ENCODE measurements at regions not wholly inside any gene's neighbourhood (a gene's known extent, or its start where the extent isn't known, plus 50 kb on each side); places are given as distances from the start of the nearest gene placed in this dataset.

GRCh38 chr12:40165179-40165578 is 59.3 kb upstream of the SLC2A13 start:
- DNase-seq (no peak), ATAC-seq (ENCODE audit: low read depth) (no peak)
- intact Hi-C loops (cut with micrococcal nuclease): no loop called here
- H3K4me1 ChIP-seq (ENCODE audit: control insufficient read depth, insufficient read depth, low read length): no peaks in the 10 kb centered on the region
- POLR2A ChIA-PET (ENCODE audit: unreplicated experiment): no interaction called here
- dilution Hi-C loops (cut with HindIII; ENCODE audit: low sequenced_read_pairs, unreplicated experiment): no loop called here
- BruUV-seq (replicated peaks): no TSS peak
- no peak overlapping the region for H4K8ac ChIP-seq (ENCODE audit: low read depth in 2 of 2, low read length in 2 of 2)
- in situ Hi-C loops (cut with MboI; ENCODE audit: low sequenced_read_pairs): no loop called here
- no peak overlapping the region for H3K14ac ChIP-seq (replicated peaks; ENCODE audit: low read depth, low read length)
- no peak overlapping the region for H2BK15ac ChIP-seq (ENCODE audit: low read depth, low read length)
- no peak overlapping the region for H4K91ac ChIP-seq (ENCODE audit: insufficient read depth, low read depth, low read length)
- no peak overlapping the region for H2AK5ac ChIP-seq (ENCODE audit: low read depth, low read length)
- no peak overlapping the region for H3K4me2 ChIP-seq (ENCODE audit: low read depth, low read length)
- H3K9me3 ChIP-seq (ENCODE audit: control insufficient read depth, insufficient read depth, low read length): 0 out of 2 replicates have a peak, but pooled peaks cover 2% of the 10 kb centered on the region
- H2BK120ac ChIP-seq (ENCODE audit: low read depth, low read length): no peak overlapping the region
- no peaks in the 10 kb centered on the region for H3K36me3 ChIP-seq (ENCODE audit: control insufficient read depth, insufficient read depth, low read length)
- H3K56ac ChIP-seq (ENCODE audit: extremely low read depth, insufficient read depth, low read length): no peak overlapping the region
- H2BK5ac ChIP-seq (ENCODE audit: low read depth, low read length, poor library complexity, severe bottlenecking): no peak overlapping the region
- H2AK9ac ChIP-seq (replicated peaks; ENCODE audit: low read depth, low read length, poor library complexity): no peak overlapping the region
- TF ChIP-seq POLR2A (IDR thresholded peaks at IDR 0.05; ENCODE audit: low read depth, low read length) (no peak), MAFK (IDR thresholded peaks at IDR 0.05; ENCODE audit: low read depth, low read length) (no peak), MXI1 (IDR thresholded peaks at IDR 0.05; ENCODE audit: borderline replicate concordance, low read depth, low read length) (no peak), RAD21 (IDR thresholded peaks at IDR 0.05; ENCODE audit: low read length) (no peak), RFX5 (IDR thresholded peaks at IDR 0.05; ENCODE audit: low read depth, low read length) (no peak), ELK1 (IDR thresholded peaks at IDR 0.05; ENCODE audit: borderline replicate concordance, low read depth, low read length) (no peak), NFE2L2 (IDR thresholded peaks at IDR 0.05; ENCODE audit: low read depth, low read length) (no peak), MAZ (IDR thresholded peaks at IDR 0.05; ENCODE audit: borderline replicate concordance, low read depth, low read length) (no peak), CHD1 (IDR thresholded peaks at IDR 0.05; ENCODE audit: low read depth, low read length) (no peak), CEBPB (IDR thresholded peaks at IDR 0.05; ENCODE audit: low read depth, low read length) (no peak), RCOR1 (IDR thresholded peaks at IDR 0.05; ENCODE audit: insufficient replicate concordance, low read length) (no peak), BHLHE40 (IDR thresholded peaks at IDR 0.05; ENCODE audit: low read depth, low read length) (no peak), FOS (IDR thresholded peaks at IDR 0.05; ENCODE audit: low read depth, low read length) (no peak), USF2 (IDR thresholded peaks at IDR 0.05; ENCODE audit: low read depth, low read length) (no peak), SMC3 (IDR thresholded peaks at IDR 0.05; ENCODE audit: low read depth, low read length) (no peak)
- TF ChIP-seq, protein P1, sequence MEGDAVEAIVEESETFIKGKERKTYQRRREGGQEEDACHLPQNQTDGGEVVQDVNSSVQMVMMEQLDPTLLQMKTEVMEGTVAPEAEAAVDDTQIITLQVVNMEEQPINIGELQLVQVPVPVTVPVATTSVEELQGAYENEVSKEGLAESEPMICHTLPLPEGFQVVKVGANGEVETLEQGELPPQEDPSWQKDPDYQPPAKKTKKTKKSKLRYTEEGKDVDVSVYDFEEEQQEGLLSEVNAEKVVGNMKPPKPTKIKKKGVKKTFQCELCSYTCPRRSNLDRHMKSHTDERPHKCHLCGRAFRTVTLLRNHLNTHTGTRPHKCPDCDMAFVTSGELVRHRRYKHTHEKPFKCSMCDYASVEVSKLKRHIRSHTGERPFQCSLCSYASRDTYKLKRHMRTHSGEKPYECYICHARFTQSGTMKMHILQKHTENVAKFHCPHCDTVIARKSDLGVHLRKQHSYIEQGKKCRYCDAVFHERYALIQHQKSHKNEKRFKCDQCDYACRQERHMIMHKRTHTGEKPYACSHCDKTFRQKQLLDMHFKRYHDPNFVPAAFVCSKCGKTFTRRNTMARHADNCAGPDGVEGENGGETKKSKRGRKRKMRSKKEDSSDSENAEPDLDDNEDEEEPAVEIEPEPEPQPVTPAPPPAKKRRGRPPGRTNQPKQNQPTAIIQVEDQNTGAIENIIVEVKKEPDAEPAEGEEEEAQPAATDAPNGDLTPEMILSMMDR (conservative IDR thresholded peaks at IDR 0.05; ENCODE audit: low read depth, low read length): no peak
- no peak overlapping the region for H3K4ac ChIP-seq (ENCODE audit: low read depth, low read length)
- H3K9ac ChIP-seq (ENCODE audit: low read depth, low read length): no peak overlapping the region
- no peaks in the 10 kb centered on the region for H4K20me1 ChIP-seq (ENCODE audit: insufficient read depth, low read length)
- no peaks in the 10 kb centered on the region for H3K79me1 ChIP-seq (ENCODE audit: low read depth in 1 of 2, low read length in 2 of 2)
- H3K27me3 ChIP-seq (ENCODE audit: control insufficient read depth, insufficient read depth, low read length): no peaks in the 10 kb centered on the region
- no peak overlapping the region for H2BK20ac ChIP-seq (ENCODE audit: low read depth, low read length)
- H3K23ac ChIP-seq (ENCODE audit: low read depth, low read length): no peak overlapping the region
- H3K9me1 ChIP-seq (ENCODE audit: insufficient read depth, low read length): no peaks in the 10 kb centered on the region
- no peak overlapping the region for H4K5ac ChIP-seq (ENCODE audit: low read depth, low read length)
- no peak overlapping the region for H3K18ac ChIP-seq (ENCODE audit: low read depth, low read length)
- no peak overlapping the region for H3K27ac ChIP-seq (ENCODE audit: insufficient read depth, low read length)
- no peak overlapping the region for H2AFZ ChIP-seq (replicated peaks; ENCODE audit: low read length, poor library complexity)
- CTCF ChIA-PET: no interaction called here
- WGBS, 2 experiments (ENCODE audit: extremely low coverage in 2 of 2, insufficient read length in 1 of 2): no CpG with 5 or more reads among the region's 2 CpGs
- H3K4me3 ChIP-seq (ENCODE audit: insufficient read depth, low read depth, low read length): no peak overlapping the region

All from IMR-90 (cell line).